Esophagus squamous epithelium (tissue), 4 donors: ENCODE measurements at regions not wholly inside any gene's neighbourhood (a gene's known extent, or its start where the extent isn't known, plus 50 kb on each side); places are given as distances from the start of the nearest gene placed in this dataset.

Experiments
- POLR2A ChIP-seq, 4 donors: fragments of 450-650 bp; IDR thresholded peaks; one replicate each; pipeline ENCODE4 v1.6.1; 2017; ENCODE audit warnings: antibody characterized with exemption in 4 of 4, mild to moderate bottlenecking in 4 of 4, moderate library complexity in 3 of 4
- TF ChIP-seq, protein P1 (sequence below), 6 experiments: fragments of 450-650 bp in 4 of 6; fragments of 200-600 bp in 2 of 6; sonication (generic) in 2 of 6; IDR thresholded peaks; one replicate each; pipeline ENCODE4 v1.5.1; 2016 to 2019; ENCODE audit warnings: antibody characterized with exemption in 6 of 6, mild to moderate bottlenecking in 4 of 6, moderate library complexity in 4 of 6

DNA sequence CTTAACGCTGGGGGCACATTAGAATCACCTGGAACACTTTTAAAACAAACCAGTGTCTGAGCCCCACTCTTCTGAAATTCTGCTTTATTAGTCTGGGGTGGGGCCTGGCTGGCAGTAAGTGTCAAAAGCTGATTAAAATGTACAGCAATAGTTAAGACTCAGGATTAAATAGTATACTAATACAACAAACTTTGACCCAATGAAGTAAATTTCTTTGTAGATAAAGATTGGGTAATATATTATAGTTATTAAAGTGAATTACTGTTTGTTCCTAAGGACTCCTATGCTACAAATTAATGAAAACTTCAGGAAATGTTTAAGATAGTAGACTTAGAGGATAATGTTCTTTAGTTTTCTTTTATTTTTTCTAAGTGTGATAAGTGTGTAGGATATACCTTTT is 160.9 kb downstream of the FAM124B start:
- TF ChIP-seq, protein P1, sequence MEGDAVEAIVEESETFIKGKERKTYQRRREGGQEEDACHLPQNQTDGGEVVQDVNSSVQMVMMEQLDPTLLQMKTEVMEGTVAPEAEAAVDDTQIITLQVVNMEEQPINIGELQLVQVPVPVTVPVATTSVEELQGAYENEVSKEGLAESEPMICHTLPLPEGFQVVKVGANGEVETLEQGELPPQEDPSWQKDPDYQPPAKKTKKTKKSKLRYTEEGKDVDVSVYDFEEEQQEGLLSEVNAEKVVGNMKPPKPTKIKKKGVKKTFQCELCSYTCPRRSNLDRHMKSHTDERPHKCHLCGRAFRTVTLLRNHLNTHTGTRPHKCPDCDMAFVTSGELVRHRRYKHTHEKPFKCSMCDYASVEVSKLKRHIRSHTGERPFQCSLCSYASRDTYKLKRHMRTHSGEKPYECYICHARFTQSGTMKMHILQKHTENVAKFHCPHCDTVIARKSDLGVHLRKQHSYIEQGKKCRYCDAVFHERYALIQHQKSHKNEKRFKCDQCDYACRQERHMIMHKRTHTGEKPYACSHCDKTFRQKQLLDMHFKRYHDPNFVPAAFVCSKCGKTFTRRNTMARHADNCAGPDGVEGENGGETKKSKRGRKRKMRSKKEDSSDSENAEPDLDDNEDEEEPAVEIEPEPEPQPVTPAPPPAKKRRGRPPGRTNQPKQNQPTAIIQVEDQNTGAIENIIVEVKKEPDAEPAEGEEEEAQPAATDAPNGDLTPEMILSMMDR (IDR thresholded peaks at IDR 0.05): no peak
- TF ChIP-seq POLR2A (IDR thresholded peaks at IDR 0.05): no peak
